HPDE6-E6E7 (cell line): ENCODE measurements at regions not wholly inside any gene's neighbourhood (a gene's known extent, or its start where the extent isn't known, plus 50 kb on each side); places are given as distances from the start of the nearest gene placed in this dataset.
A peak's percentile ranks its signal among the peaks of the same experiment; 100 is the strongest.
"Not testable (repeated sequence)": the region's sequence is repeated elsewhere in the genome, so short reads cannot be mapped to it uniquely, and the experiment has no call there.

Experiments
- DNase-seq: peaks from one replicate; pipeline ENCODE4 v3.0.0; 2011; ENCODE audit warnings: missing footprints; ENCODE audit errors: extremely low spot score

DNA sequence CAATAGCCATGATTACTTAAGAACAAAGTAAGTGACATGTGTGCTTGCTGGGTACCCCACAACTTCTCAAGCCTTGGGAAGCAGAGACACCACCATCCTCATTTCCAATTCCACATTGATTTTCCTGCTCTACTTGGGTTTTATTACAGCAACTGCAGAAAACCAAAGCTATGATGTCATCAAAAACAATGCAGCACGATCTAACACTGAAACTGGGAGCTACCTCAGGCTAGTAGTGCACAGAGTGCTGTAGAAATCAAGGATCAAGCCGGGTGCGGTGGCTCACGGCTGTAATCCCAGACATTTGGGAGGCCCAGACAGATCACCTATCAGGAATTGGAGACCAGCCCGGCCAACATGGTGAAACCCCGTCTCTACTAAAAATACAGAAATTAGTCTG lies 174.4 kb upstream of the MSX2 start:
- DNase-seq, result no peak

- DNase-seq, result no peak
These were observed 172.0 kb upstream of the MSX2 start for GRCh38 chr5:174552428-174552827.

GRCh38 chr5:174553556-174553955 lies 170.8 kb upstream of the MSX2 start:
- DNase-seq, result no peak

DNA sequence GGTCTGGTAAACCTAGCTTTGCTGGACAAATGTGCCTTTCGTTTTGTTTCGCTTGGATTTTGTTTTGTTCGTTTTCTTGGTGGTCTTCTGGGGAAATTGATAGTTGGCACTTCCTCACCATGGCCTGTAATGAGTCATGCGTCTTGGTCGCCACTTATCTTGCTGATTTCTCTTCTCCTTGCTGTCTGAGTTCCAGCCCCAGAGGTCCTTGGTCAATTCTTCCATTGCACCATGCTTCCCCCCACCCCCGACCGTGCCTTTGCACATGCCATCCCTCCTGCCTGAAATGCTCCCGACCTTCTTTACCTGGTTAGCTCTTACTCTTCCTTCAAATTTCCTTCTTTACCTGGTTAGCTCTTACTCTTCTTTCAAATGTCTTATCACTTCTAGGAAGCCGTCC lies 168.7 kb upstream of the MSX2 start:
- DNase-seq, result no peak

- DNase-seq, result no peak
These were observed 167.6 kb upstream of the MSX2 start for GRCh38 chr5:174556756-174557155.

DNA sequence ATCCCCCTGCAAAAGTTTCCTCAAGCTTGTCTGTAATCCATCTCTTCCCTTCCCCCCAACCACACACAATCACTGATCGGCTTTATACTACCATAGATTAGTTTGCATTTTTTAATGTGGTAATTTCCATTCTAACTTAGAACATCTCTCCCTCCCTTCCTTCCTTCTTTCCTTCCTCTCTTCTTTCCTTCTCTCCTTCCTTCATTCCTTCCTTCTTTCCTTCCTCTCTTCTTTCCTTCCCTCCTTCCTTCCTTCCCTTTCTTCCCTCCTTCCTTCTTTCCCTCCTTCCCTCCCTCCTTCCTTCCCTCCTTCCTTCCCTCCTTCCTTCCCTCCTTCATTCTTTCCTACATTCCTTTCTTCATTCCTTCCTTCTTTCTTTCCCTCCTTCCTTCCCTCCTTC lies 166.2 kb upstream of the MSX2 start:
- DNase-seq, result no peak

DNA sequence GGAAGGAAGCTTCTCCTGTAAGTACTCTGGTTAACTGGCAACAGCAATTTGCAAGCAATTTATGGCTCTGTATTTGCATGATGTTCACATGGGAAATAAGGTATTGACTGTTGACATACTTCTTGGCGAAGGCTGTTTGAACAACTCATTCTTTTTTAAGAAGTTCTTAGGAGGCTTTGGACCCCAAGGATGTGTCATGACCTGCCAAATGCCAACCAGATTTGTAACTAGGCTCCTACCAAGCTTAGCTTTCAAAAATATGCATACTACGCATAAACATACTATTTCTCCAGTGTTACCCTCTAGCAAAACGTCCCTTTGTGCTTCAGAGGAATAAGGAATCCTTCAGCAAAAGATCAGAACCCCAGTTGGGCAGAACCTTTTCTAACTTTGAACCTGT lies 165.2 kb upstream of the MSX2 start:
- DNase-seq, result no peak

DNA sequence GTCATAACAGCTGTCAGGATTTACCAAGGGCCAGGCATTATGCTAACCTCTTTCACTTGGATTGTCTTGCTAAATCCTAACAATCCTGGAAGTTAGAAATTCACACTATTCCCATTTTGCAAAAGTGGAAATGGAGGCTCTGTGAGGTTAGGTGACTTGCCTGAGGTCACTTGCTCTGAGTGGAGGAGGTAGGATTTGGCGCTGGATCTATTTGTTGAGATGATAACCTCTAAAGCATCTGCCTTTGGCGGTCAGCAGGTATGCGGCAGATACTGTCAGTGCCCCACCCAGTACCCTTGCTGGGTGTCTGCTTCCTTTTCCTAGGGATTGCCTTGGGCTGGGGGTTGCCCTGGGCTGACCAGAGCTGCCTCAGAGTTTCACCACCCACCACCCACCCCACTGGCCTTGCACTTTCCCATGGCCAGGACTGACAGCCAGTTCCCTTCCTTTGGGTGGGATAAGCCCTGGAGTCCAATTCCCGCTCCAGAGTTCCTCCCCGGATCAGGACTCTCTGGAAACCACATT lies 164.8 kb upstream of the MSX2 start:
- DNase-seq, result no peak

GRCh38 chr5:174560861-174561260 lies 163.5 kb upstream of the MSX2 start:
- DNase-seq, result no peak

- DNase-seq, result not testable (repeated sequence)
These were observed 161.3 kb upstream of the MSX2 start for GRCh38 chr5:174563040-174563439.

DNA sequence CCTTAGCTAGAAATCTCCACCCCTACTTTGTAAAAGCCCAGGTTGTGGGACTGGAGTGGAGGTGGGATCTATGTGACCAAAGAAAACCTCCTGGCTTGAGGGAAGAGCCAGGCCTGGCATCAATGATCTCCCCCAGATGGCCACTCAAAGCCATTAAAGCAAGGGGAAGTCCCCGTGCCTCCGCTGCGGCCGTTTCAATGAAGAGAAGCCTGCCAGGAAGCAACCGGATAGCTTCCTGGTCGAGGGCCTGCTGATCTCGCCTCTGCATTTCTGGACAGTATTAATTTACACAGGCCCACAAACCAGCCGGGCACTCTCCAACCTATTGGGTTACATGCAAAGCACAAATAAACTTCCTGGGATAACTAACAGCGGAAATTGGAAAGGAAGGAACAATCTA lies 160.5 kb upstream of the MSX2 start:
- no peak for DNase-seq

DNA sequence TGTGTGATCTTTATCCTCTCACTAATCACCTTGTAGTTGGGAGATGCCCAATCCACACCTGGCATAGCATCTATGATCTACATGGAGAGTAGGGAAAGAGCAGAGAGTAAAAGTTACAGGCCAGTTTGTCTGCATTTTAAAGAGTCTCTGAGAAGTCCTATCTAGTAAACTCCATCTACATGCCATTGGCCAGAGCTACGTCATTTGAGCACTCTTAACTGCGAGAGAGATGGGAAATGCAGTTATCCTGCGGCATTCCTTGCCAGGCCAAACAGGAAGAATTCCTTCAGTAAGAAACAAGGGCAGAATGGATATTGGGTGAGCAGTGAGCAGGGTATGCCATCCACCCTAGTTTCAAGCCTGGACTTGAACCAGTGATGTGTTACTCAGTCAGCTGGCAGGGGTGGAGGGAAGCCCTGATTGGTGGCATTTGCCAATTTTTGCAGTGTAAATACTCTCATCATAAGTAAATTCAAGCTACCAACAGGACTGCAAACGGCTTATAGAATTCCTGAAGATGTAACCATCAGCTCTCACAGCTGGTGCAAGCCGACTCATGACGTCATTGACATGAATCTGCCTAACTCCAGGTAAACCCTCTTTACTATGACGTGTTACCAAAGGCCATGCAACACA lies 156.8 kb upstream of the MSX2 start:
- peak; percentile 7 for DNase-seq

DNA sequence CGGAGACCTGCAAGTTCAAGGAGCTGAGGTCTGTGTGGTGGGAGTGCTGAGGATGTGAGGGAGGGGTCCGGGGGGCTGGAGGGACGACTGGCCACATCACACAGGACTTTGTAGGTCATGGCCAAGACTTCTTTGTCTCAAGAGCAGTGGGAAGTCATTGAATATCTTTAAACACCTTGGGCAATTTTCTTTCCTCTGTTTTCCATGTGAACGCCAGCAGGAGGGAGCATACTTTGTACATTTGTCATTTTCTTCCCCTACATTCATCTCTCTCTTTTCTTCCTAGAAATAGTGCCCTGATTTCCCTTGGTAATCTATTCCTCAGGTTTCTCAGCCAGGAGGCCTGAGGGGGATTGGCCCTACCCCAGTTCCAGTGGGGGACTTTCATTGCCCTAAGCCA lies 153.7 kb upstream of the MSX2 start:
- DNase-seq, result no peak

DNA sequence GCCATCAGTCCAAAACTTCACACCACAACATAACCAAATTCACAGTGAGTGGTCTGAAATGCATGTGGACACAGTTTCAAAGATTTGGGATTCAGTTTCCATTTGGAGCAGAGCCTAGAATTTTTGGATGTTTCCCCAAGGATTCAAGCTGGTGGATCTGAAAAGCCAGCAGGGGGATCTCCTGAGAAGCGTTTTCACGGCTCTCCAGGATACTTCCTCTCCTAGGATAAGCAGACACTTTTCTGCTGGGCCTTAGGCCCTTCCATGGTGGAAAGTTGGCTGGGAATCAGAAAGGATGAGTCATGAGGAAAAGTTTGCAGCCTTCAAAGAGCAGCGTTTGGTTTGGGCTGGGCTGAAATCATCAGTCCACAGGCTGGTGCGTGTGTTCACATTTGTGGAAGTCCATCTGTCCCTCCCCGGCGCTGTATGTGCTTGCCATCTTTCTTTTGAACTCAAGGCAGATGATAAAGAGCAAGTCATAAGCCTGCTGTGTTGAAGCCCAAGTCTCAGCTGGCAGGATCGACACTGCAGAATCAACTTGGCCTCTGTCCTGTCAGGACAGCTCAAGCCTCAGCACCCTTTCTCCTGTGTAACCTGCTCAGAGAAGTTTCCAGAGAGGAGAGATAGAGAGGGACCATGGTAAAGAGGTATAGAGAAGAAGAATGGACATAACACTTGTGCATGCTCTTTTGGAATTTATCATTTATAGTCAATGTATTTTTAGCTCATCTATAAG lies 152.6 kb upstream of the MSX2 start:
- DNase-seq, result peak; percentile 27

DNA sequence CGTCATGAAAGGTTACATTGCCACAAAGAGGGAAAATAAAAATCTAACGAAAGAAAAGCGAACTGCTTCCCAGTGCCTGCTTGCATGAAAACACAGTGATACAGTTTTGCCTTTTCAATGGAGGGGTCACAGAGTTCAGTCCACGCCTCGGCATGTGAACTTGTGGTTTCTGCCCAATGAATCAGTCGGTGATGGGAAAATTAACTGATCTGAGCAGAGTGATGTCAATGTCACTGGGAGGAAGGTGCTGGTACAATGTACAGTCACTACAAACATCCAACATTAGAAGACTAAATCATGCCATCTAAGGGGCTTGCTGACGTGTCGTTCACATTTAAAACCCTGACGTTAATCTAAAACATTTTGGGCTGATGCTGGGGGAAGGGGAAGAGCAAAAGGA lies 151.8 kb upstream of the MSX2 start:
- DNase-seq, result no peak

GRCh38 chr5:174573221-174573994 lies 151.0 kb upstream of the MSX2 start:
- no peak for DNase-seq

GRCh38 chr5:174575043-174575442 lies 149.3 kb upstream of the MSX2 start:
- DNase-seq, result no peak

- DNase-seq, result no peak
These were observed 148.3 kb upstream of the MSX2 start for GRCh38 chr5:174576042-174576441.

DNA sequence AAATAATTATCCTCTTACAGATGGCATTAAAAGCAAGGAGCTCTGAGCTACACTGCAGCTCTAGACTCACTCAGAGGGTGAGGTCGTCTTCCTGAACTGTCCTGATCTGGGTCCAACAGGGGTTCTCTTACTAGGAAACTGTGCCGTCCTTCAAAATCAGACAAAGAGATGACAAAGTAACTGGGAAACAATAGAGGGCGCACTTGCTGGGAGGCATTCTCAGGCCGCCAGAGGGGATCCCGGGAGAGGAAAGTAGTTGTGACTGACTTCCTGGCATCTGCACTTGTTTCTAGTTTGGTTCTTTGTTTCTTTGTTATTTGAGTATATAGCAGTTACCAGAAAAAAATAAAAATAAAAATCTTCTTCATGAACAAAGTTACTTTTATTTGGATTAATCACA lies 142.9 kb upstream of the MSX2 start:
- no peak for DNase-seq

DNA sequence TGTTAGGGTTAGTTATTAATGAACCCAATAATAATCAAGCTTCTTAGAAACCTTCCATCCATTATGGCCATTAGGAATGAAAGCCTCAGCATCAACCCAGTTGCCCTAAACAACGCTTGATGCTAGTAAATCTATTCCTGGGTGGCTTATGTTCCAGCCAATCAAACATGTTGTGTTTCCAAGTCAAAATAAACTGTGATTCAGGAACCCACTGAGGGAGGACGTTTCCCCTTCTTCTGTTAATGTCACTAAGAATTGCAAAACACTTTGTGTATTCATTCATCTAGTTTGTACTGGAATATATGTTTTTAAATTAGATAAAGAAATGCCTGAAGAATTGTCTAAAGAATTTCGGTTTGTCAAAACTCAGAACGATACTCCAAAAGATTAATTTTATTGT lies 142.5 kb upstream of the MSX2 start:
- no peak for DNase-seq

GRCh38 chr5:174583071-174583470 lies 141.3 kb upstream of the MSX2 start:
- DNase-seq, result no peak

DNA sequence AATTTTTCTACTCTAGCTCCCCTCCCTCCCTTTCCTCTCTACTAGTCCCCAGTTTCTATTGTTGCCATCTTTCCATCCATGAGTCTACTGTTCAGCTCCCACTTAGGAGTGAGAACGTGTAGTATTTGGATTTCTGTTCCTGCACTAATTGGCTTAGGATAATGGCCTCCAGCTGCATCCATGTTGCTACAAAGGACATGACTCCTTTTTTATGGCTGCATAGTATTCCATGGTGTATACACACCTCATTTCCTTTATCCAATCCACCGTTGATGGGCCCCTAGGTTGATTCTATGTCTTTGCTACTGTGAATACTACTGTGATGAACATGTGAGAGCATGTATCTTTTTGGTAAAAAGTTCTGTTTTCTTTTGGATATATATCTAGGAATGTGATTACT lies 138.9 kb upstream of the MSX2 start:
- no peak for DNase-seq

GRCh38 chr5:174586163-174586562 lies 138.2 kb upstream of the MSX2 start:
- DNase-seq, result not testable (repeated sequence)
